ENCODE measurements at regions not wholly inside any gene's neighbourhood (a gene's known extent, or its start where the extent isn't known, plus 50 kb on each side); places are given as distances from the start of the nearest gene placed in this dataset.

- Histone ChIP-seq H3K4me3 (ENCODE audit: low read length) (no peak overlapping the region), H3K9me3 (ENCODE audit: control insufficient read depth in 1 of 2, insufficient read depth in 1 of 2, low read length in 2 of 2) (peaks cover 3 to 26% of the 10 kb centered on the region in 2 experiments), H3K4me1 (ENCODE audit: insufficient read depth, low read length) (no peaks in the 10 kb centered on the region), H3K27me3 (ENCODE audit: control insufficient read depth in 1 of 2, insufficient read depth in 2 of 2, low read length in 2 of 2) (no peaks in the 10 kb centered on the region), H3K27ac (ENCODE audit: low read depth in 1 of 2, low read length in 2 of 2) (no peak overlapping the region), H3K36me3 (ENCODE audit: insufficient read depth, low read length) (no peaks in the 10 kb centered on the region)
- DNase-seq (no peak), ATAC-seq (ENCODE audit: poor library complexity) (no peak)
- no peaks in the 10 kb centered on the region for H3K4me1 Mint-ChIP-seq (ENCODE audit: low read depth)
- POLR2A ChIA-PET: no interaction called here
- no peak for TF ChIP-seq CTCF (IDR thresholded peaks at IDR 0.05)
- no peak overlapping the region for H3K4me3 Mint-ChIP-seq
- intact Hi-C loops (cut with DNase I, micrococcal nuclease): no loop called here
- no peak overlapping the region for H3K27ac Mint-ChIP-seq
- no peaks in the 10 kb centered on the region for H3K27me3 Mint-ChIP-seq
- CTCF ChIA-PET: no interaction called here
- no peaks in the 10 kb centered on the region for H3K36me3 Mint-ChIP-seq (ENCODE audit: low read depth)
- H3K9me3 Mint-ChIP-seq: peaks cover 9% of the 10 kb centered on the region
These were observed 1509.2 kb downstream of the CDH11 start for GRCh38 chr16:63612462-63613227.

DNA sequence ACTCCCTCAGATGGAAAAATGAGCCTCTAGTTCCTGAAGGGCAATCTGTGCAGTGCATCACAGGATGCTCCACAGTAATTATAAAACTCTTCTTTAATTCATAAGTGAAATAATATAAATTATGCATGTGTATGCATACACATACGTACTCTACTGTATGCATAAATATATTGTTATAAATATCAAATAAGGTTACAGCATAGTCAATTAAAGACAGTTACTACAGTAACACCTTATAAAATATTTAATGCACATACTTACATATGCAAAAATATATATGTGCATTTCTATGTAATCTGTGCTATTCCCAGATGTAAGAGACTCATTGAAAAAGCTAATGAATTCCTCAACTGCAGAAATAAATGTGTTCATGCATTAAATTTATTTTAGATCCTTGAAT is 1515.1 kb downstream of the CDH11 start:
- no peak for ATAC-seq (ENCODE audit: poor library complexity)
- ChIA-PET CTCF (interaction anchor here (0.7 kb wide), 1 partner anchor 14 kb away, joined by 3 read pairs; no protein-coding TSS in a partner anchor), POLR2A (no interaction called here)
- Histone ChIP-seq H3K36me3 (ENCODE audit: insufficient read depth, low read length) (no peaks in the 10 kb centered on the region), H3K27ac (ENCODE audit: low read depth in 1 of 2, low read length in 2 of 2) (no peak overlapping the region), H3K4me3 (ENCODE audit: low read length) (no peak overlapping the region), H3K4me1 (ENCODE audit: insufficient read depth, low read length) (no peaks in the 10 kb centered on the region), H3K9me3 (ENCODE audit: control insufficient read depth in 1 of 2, insufficient read depth in 1 of 2, low read length in 2 of 2) (peaks cover 4 to 5% of the 10 kb centered on the region in 2 experiments), H3K27me3 (ENCODE audit: control insufficient read depth in 1 of 2, insufficient read depth in 2 of 2, low read length in 2 of 2) (no peaks in the 10 kb centered on the region)
- H3K4me1 Mint-ChIP-seq (ENCODE audit: low read depth): no peaks in the 10 kb centered on the region
- H3K9me3 Mint-ChIP-seq: peaks cover 9% of the 10 kb centered on the region
- no peak overlapping the region for H3K4me3 Mint-ChIP-seq
- intact Hi-C loops (cut with DNase I, micrococcal nuclease): no loop called here
- TF ChIP-seq CTCF (IDR thresholded peaks at IDR 0.05): no peak
- no peak overlapping the region for H3K27ac Mint-ChIP-seq
- DNase-seq: no peak
- no peaks in the 10 kb centered on the region for H3K27me3 Mint-ChIP-seq
- H3K36me3 Mint-ChIP-seq (ENCODE audit: low read depth): no peaks in the 10 kb centered on the region

GRCh38 chr16:63602206-63602927 is 1519.5 kb downstream of the CDH11 start:
- Histone ChIP-seq H3K36me3 (ENCODE audit: insufficient read depth, low read length) (no peaks in the 10 kb centered on the region), H3K4me3 (ENCODE audit: low read length) (no peak overlapping the region), H3K4me1 (ENCODE audit: insufficient read depth, low read length) (no peaks in the 10 kb centered on the region), H3K27me3 (ENCODE audit: control insufficient read depth in 1 of 2, insufficient read depth in 2 of 2, low read length in 2 of 2) (no peaks in the 10 kb centered on the region), H3K9me3 (ENCODE audit: control insufficient read depth in 1 of 2, insufficient read depth in 1 of 2, low read length in 2 of 2) (peaks cover 0 to 5% of the 10 kb centered on the region in 2 experiments), H3K27ac (ENCODE audit: low read depth in 1 of 2, low read length in 2 of 2) (no peak overlapping the region)
- H3K9me3 Mint-ChIP-seq: peaks cover 21% of the 10 kb centered on the region
- H3K36me3 Mint-ChIP-seq (ENCODE audit: low read depth): no peaks in the 10 kb centered on the region
- no peaks in the 10 kb centered on the region for H3K27me3 Mint-ChIP-seq
- POLR2A ChIA-PET: no interaction called here
- intact Hi-C loops (cut with DNase I, micrococcal nuclease): no loop called here
- DNase-seq (no peak), ATAC-seq (ENCODE audit: poor library complexity) (no peak)
- H3K27ac Mint-ChIP-seq: no peak overlapping the region
- CTCF ChIA-PET: no interaction called here
- TF ChIP-seq CTCF (IDR thresholded peaks at IDR 0.05): no peak
- H3K4me3 Mint-ChIP-seq: no peak overlapping the region
- H3K4me1 Mint-ChIP-seq (ENCODE audit: low read depth): no peaks in the 10 kb centered on the region

Measured in CD4-positive, alpha-beta T cell (primary cell).